HL-60 (cell line): ENCODE measurements at regions not wholly inside any gene's neighbourhood (a gene's known extent, or its start where the extent isn't known, plus 50 kb on each side); places are given as distances from the start of the nearest gene placed in this dataset.

Source experiments
- GABPA ChIP-seq: IDR thresholded peaks from 2 replicates; pipeline ENCODE4 v1.6.1; 2012; ENCODE audit warnings: low read depth
- POLR2AphosphoS5 ChIP-seq: IDR thresholded peaks from 2 replicates; pipeline ENCODE4 v1.6.1; 2012; ENCODE audit warnings: low read depth
- SPI1 ChIP-seq: IDR thresholded peaks from 2 replicates; pipeline ENCODE4 v1.6.1; 2012; ENCODE audit warnings: low read depth, mild to moderate bottlenecking, borderline replicate concordance
- TF ChIP-seq, protein P1 (sequence below): IDR thresholded peaks from one replicate; pipeline ENCODE4 v1.5.1; 2011; ENCODE audit warnings: low read length, control low read depth, inconsistent platforms; ENCODE audit not compliant: insufficient read depth
- TF ChIP-seq, protein P2 (sequence below): IDR thresholded peaks from 2 replicates; pipeline ENCODE4 v1.6.1; 2012; ENCODE audit warnings: low read depth; ENCODE audit not compliant: insufficient replicate concordance

DNA sequence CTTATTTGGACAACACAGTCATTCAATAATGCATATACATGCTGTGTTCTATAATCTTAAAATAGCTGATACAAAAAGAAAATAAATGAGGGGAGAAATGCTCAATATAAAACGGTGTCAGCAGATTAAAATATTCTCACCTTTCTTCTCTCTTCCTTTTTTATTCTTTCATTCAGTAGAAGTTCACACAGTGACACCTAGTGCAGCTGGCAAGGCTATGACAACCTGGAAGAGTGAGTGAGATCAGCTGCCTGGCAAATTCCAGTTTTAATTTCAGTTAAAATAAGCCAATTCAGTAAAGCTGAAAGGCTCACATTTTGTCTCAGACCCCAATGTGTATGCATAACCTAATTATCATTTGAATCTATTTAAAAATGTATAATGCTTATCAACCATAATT is 150.3 kb downstream of the RASEF start:
- TF ChIP-seq, protein P1, sequence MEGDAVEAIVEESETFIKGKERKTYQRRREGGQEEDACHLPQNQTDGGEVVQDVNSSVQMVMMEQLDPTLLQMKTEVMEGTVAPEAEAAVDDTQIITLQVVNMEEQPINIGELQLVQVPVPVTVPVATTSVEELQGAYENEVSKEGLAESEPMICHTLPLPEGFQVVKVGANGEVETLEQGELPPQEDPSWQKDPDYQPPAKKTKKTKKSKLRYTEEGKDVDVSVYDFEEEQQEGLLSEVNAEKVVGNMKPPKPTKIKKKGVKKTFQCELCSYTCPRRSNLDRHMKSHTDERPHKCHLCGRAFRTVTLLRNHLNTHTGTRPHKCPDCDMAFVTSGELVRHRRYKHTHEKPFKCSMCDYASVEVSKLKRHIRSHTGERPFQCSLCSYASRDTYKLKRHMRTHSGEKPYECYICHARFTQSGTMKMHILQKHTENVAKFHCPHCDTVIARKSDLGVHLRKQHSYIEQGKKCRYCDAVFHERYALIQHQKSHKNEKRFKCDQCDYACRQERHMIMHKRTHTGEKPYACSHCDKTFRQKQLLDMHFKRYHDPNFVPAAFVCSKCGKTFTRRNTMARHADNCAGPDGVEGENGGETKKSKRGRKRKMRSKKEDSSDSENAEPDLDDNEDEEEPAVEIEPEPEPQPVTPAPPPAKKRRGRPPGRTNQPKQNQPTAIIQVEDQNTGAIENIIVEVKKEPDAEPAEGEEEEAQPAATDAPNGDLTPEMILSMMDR = no peak
- TF ChIP-seq POLR2AphosphoS5 (no peak), GABPA (no peak), SPI1 (no peak)
- TF ChIP-seq, protein P2, sequence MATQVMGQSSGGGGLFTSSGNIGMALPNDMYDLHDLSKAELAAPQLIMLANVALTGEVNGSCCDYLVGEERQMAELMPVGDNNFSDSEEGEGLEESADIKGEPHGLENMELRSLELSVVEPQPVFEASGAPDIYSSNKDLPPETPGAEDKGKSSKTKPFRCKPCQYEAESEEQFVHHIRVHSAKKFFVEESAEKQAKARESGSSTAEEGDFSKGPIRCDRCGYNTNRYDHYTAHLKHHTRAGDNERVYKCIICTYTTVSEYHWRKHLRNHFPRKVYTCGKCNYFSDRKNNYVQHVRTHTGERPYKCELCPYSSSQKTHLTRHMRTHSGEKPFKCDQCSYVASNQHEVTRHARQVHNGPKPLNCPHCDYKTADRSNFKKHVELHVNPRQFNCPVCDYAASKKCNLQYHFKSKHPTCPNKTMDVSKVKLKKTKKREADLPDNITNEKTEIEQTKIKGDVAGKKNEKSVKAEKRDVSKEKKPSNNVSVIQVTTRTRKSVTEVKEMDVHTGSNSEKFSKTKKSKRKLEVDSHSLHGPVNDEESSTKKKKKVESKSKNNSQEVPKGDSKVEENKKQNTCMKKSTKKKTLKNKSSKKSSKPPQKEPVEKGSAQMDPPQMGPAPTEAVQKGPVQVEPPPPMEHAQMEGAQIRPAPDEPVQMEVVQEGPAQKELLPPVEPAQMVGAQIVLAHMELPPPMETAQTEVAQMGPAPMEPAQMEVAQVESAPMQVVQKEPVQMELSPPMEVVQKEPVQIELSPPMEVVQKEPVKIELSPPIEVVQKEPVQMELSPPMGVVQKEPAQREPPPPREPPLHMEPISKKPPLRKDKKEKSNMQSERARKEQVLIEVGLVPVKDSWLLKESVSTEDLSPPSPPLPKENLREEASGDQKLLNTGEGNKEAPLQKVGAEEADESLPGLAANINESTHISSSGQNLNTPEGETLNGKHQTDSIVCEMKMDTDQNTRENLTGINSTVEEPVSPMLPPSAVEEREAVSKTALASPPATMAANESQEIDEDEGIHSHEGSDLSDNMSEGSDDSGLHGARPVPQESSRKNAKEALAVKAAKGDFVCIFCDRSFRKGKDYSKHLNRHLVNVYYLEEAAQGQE = no peak
